ENCODE measurements at regions not wholly inside any gene's neighbourhood (a gene's known extent, or its start where the extent isn't known, plus 50 kb on each side); places are given as distances from the start of the nearest gene placed in this dataset.
"Not testable (repeated sequence)": the region's sequence is repeated elsewhere in the genome, so short reads cannot be mapped to it uniquely, and the experiment has no call there.

DNA sequence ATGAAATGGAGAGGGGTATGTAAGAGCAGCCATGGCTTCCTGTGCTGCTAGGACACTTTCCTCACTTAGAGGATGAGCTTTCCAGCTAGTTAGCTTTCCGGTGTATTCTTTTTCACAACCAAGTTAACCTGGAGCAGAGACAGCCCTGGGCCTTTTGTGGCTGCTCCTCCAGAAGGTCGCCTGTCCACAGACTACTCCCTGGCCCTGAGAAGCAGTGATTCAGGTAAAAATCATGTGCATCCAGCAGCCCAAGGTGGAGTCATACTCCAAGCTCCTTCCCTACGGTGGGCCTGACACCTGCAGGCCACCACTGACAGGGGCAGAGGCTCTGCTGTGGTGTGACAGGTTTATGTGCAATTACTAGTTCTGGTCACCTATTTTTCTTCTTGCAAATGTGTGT, 187.2 kb downstream of the ANKRD30B start:
- H3K27ac ChIP-seq (ENCODE audit: low read depth, low read length): no peak overlapping the region
- no peak overlapping the region for H3K9ac ChIP-seq (ENCODE audit: low read length)
- H3K36me3 ChIP-seq (ENCODE audit: control insufficient read depth, insufficient read depth, low read length): no peaks in the 10 kb centered on the region
- no peaks in the 10 kb centered on the region; the same call in 1 of the 2 replicates for H3K4me1 ChIP-seq (ENCODE audit: control insufficient read depth, insufficient read depth, low read length)
- H3K27me3 ChIP-seq (ENCODE audit: control insufficient read depth, insufficient read depth, low read length): no peaks in the 10 kb centered on the region
- H3K4me3 ChIP-seq (ENCODE audit: low read depth, low read length): no peak overlapping the region
- H3K9me3 ChIP-seq (ENCODE audit: control insufficient read depth, insufficient read depth, low read depth, low read length): peaks cover 75% of the 10 kb centered on the region; the same call in 1 of the 2 replicates

DNA sequence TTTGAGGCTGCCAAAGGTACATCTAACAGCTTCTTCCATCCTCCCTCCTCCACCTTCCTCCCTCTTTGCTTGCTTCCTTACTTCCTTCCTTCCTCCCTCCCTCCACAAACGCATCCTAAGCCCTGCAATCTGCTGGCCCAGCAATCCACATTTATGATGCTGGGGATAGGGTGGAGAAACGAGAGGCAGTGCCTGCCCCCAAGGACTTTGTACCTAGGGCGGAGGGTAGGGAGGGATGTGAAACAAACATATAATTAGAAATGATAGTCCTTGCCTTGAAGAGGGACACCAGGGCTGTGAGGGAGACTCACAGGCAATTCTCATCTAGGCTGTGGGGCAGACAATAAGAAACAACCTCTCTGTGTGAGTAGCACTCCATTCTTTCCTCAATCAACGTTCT, 188.3 kb downstream of the ANKRD30B start:
- Histone ChIP-seq H3K9ac (ENCODE audit: low read length) (no peak overlapping the region), H3K4me3 (ENCODE audit: low read depth, low read length) (no peak overlapping the region), H3K4me1 (ENCODE audit: control insufficient read depth, insufficient read depth, low read length) (no peaks in the 10 kb centered on the region; the same call in 1 of the 2 replicates), H3K27me3 (ENCODE audit: control insufficient read depth, insufficient read depth, low read length) (no peaks in the 10 kb centered on the region), H3K27ac (ENCODE audit: low read depth, low read length) (no peak overlapping the region), H3K9me3 (ENCODE audit: control insufficient read depth, insufficient read depth, low read depth, low read length) (peaks cover 69% of the 10 kb centered on the region; the same call in 1 of the 2 replicates), H3K36me3 (ENCODE audit: control insufficient read depth, insufficient read depth, low read length) (no peaks in the 10 kb centered on the region)

DNA sequence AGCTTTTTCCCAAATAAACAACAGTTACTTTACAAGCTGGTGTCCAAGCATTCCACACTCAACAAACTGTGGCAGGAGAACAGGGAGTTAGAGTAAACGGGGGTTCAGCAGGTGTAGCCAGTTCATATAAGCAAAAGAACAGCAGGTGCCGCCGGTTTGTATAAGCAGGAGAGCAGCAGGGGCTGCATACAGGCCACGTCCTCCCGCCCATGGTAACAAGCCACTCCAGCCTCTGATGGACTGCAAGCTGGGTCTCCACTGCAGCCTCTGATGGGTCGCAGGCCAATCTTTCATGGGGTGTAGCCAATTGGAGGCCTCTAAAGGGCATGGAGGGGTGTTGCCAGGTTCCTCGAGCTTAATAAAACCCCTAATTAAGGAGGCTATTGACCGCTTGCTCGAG, 189.3 kb downstream of the ANKRD30B start:
- Histone ChIP-seq H3K36me3 (ENCODE audit: control insufficient read depth, insufficient read depth, low read length) (no peaks in the 10 kb centered on the region), H3K27me3 (ENCODE audit: control insufficient read depth, insufficient read depth, low read length) (no peaks in the 10 kb centered on the region), H3K27ac (ENCODE audit: low read depth, low read length) (no peak overlapping the region), H3K4me3 (ENCODE audit: low read depth, low read length) (no peak overlapping the region), H3K9ac (ENCODE audit: low read length) (no peak overlapping the region), H3K9me3 (ENCODE audit: control insufficient read depth, insufficient read depth, low read depth, low read length) (peaks cover 72% of the 10 kb centered on the region; the same call in 1 of the 2 replicates), H3K4me1 (ENCODE audit: control insufficient read depth, insufficient read depth, low read length) (no peaks in the 10 kb centered on the region; the same call in 1 of the 2 replicates)

DNA sequence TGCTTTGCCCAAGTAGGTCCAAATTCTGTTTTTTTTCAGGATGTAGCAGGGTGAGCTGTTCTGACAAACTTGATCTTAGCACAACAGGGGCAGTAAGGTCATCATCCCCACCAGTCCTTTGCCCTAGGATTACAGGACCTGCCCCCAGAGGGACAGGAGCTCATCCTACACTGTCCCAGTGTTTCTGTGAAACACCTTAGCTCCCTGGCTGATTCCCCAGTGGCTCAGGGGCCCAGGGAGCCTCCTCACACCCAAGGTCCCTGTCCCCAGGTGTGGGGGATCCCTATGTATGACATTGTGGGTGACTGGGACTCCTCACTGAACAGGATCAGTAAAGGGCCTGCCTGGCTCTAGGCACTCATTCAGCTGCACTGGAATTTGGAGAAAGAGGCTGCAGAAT, 191.2 kb downstream of the ANKRD30B start:
- H3K27ac ChIP-seq (ENCODE audit: low read depth, low read length): no peak overlapping the region
- no peaks in the 10 kb centered on the region for H3K27me3 ChIP-seq (ENCODE audit: control insufficient read depth, insufficient read depth, low read length)
- no peak overlapping the region for H3K4me3 ChIP-seq (ENCODE audit: low read depth, low read length)
- H3K9me3 ChIP-seq (ENCODE audit: control insufficient read depth, insufficient read depth, low read depth, low read length): peaks cover 67% of the 10 kb centered on the region; the same call in 1 of the 2 replicates
- no peaks in the 10 kb centered on the region for H3K4me1 ChIP-seq (ENCODE audit: control insufficient read depth, insufficient read depth, low read length)
- H3K36me3 ChIP-seq (ENCODE audit: control insufficient read depth, insufficient read depth, low read length): no peaks in the 10 kb centered on the region
- no peak overlapping the region for H3K9ac ChIP-seq (ENCODE audit: low read length)

DNA sequence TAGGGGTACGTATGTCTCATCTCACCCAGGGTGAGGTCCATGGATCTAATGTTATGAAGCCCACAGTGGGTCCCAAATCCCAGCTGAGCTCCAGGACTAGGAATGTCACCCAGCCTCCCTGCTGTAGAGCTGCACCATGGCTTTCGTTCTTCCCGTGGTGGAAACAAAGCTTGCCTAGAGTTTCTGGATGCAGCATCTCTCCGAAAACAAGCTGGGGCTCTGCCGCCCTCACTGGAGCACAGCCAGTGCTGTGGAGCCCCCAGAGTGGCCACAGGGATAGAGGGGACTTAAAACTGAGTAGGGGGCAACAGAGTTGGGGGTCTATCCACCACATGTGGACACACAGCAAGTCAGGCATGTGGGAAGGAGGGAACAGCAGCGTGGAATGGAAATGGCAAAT, 192.1 kb downstream of the ANKRD30B start:
- H3K27me3 ChIP-seq (ENCODE audit: control insufficient read depth, insufficient read depth, low read length); H3K4me1 ChIP-seq (ENCODE audit: control insufficient read depth, insufficient read depth, low read length); H3K27ac ChIP-seq (ENCODE audit: low read depth, low read length); H3K9ac ChIP-seq (ENCODE audit: low read length); H3K36me3 ChIP-seq (ENCODE audit: control insufficient read depth, insufficient read depth, low read length); H3K4me3 ChIP-seq (ENCODE audit: low read depth, low read length): not testable (repeated sequence)
- peaks cover 62% of the 10 kb centered on the region; the same call in 1 of the 2 replicates for H3K9me3 ChIP-seq (ENCODE audit: control insufficient read depth, insufficient read depth, low read depth, low read length)

DNA sequence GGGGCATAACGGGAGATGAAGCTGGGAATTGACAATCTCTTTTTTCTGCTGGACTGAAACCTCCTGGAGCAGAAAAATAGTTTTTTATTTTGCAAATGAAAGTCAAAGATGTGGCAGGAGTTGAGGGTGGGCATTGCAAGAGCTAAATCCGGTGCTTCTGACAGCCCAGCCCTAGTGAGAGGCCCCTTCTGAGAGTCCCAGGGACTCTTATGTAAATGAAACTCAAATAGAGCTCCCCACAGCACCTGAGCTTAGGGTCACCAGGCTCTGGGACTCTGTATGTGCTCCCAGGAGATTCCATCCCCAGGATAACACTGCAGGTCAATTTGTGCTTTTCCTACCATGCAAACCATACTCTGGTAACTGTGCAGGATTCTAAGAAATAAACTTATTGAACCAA, 192.8 kb downstream of the ANKRD30B start:
- H3K27ac ChIP-seq (ENCODE audit: low read depth, low read length): no peak overlapping the region
- peaks cover 58% of the 10 kb centered on the region; the same call in 1 of the 2 replicates for H3K9me3 ChIP-seq (ENCODE audit: control insufficient read depth, insufficient read depth, low read depth, low read length)
- no peak overlapping the region for H3K9ac ChIP-seq (ENCODE audit: low read length)
- H3K4me3 ChIP-seq (ENCODE audit: low read depth, low read length): no peak overlapping the region
- no peaks in the 10 kb centered on the region for H3K27me3 ChIP-seq (ENCODE audit: control insufficient read depth, insufficient read depth, low read length)
- no peaks in the 10 kb centered on the region for H3K4me1 ChIP-seq (ENCODE audit: control insufficient read depth, insufficient read depth, low read length)
- no peaks in the 10 kb centered on the region for H3K36me3 ChIP-seq (ENCODE audit: control insufficient read depth, insufficient read depth, low read length)

DNA sequence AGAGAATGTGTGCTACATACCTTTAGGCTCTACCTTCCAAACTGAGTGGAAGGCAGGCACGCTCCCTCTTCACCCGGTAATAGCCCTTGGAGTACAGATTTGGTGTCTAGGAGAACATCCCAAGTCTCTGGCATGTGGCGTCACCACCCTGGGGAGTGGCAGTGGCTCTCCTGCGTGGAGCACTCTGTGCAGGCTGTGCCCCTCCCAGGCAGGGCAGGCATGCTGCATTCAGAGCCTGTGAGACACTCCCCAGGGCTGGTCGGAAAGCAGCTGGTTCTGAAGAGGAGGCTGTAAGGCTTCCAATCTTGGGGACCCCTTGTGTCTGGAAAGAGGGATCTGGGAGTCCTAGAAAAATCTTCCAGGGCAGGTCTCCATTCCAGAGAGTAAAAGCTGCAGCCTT, 193.3 kb downstream of the ANKRD30B start:
- H3K36me3 ChIP-seq (ENCODE audit: control insufficient read depth, insufficient read depth, low read length): no peaks in the 10 kb centered on the region
- no peak overlapping the region for H3K4me3 ChIP-seq (ENCODE audit: low read depth, low read length)
- H3K9me3 ChIP-seq (ENCODE audit: control insufficient read depth, insufficient read depth, low read depth, low read length): peaks cover 55% of the 10 kb centered on the region; the same call in 1 of the 2 replicates
- H3K27ac ChIP-seq (ENCODE audit: low read depth, low read length): no peak overlapping the region
- no peaks in the 10 kb centered on the region for H3K27me3 ChIP-seq (ENCODE audit: control insufficient read depth, insufficient read depth, low read length)
- H3K4me1 ChIP-seq (ENCODE audit: control insufficient read depth, insufficient read depth, low read length): no peaks in the 10 kb centered on the region
- H3K9ac ChIP-seq (ENCODE audit: low read length): no peak overlapping the region

DNA sequence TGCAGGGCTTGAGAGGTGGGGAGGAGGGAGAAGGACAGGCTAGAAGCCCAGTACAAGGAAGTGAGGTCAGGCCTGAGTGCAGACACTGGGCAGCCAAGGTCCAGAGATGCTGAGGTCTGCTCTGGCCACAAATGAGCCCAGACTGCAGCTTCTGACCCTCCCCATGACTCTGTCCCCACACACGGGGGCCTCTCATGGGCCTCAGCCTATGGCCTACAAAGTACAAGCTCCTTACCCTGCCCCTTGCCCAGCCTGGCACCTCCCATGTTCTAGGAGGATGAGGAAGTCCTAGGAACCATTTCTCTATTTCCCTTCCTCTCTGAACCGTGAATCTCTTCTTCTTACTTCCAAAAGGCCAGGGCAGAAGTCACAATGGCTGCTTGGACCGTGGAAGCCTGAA, 193.8 kb downstream of the ANKRD30B start:
- Histone ChIP-seq H3K27ac (ENCODE audit: low read depth, low read length) (no peak overlapping the region), H3K4me1 (ENCODE audit: control insufficient read depth, insufficient read depth, low read length) (no peaks in the 10 kb centered on the region), H3K36me3 (ENCODE audit: control insufficient read depth, insufficient read depth, low read length) (no peaks in the 10 kb centered on the region), H3K9ac (ENCODE audit: low read length) (no peak overlapping the region), H3K27me3 (ENCODE audit: control insufficient read depth, insufficient read depth, low read length) (no peaks in the 10 kb centered on the region), H3K9me3 (ENCODE audit: control insufficient read depth, insufficient read depth, low read depth, low read length) (peaks cover 51% of the 10 kb centered on the region; the same call in 1 of the 2 replicates), H3K4me3 (ENCODE audit: low read depth, low read length) (no peak overlapping the region)

DNA sequence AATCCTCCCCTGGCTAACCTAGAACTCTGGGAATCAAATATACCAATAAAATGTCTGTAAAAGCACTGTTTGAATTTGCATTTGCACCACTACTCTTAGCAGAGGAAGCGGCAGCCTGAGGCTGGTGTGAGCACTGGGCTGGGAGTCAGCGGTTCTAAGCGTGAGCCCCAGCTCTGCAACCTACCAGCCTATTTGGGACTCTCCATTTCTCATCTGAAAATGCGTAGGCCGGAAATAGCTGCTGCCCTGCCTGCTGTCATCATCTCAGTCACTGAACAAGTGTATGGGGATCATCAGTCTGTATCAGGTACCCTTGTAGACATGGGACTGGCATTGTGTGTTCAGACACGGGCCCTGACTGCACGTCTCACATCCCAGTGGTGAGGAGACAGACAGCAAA, 194.3 kb downstream of the ANKRD30B start:
- Histone ChIP-seq H3K36me3 (ENCODE audit: control insufficient read depth, insufficient read depth, low read length) (no peaks in the 10 kb centered on the region), H3K27ac (ENCODE audit: low read depth, low read length) (no peak overlapping the region), H3K27me3 (ENCODE audit: control insufficient read depth, insufficient read depth, low read length) (no peaks in the 10 kb centered on the region), H3K4me3 (ENCODE audit: low read depth, low read length) (no peak overlapping the region), H3K4me1 (ENCODE audit: control insufficient read depth, insufficient read depth, low read length) (no peaks in the 10 kb centered on the region), H3K9ac (ENCODE audit: low read length) (no peak overlapping the region), H3K9me3 (ENCODE audit: control insufficient read depth, insufficient read depth, low read depth, low read length) (peaks cover 46% of the 10 kb centered on the region; the same call in 1 of the 2 replicates)

DNA sequence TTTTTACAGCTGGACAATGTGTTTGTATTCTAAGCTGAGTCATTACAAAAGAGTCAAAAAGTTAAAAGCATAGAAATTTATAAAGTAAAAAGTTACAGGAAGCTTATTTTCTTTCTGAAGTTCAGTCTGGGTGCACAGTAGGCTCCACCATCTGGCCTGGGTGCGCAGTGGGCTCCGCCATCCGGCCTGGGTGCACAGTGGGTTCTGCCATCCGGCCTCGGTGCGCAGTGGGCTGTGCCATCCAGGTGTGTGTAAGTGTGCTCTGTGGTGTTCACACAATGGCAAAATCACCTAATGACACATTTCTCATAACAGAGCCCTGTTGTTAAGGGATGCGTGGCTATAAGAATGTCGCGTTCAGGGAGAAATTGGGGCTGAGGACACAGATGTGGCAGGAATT, 195.5 kb downstream of the ANKRD30B start:
- H3K4me1 ChIP-seq (ENCODE audit: control insufficient read depth, insufficient read depth, low read length): no peaks in the 10 kb centered on the region
- no peak overlapping the region for H3K4me3 ChIP-seq (ENCODE audit: low read depth, low read length)
- no peak overlapping the region for H3K9ac ChIP-seq (ENCODE audit: low read length)
- no peaks in the 10 kb centered on the region; the same call in 1 of the 2 replicates for H3K27me3 ChIP-seq (ENCODE audit: control insufficient read depth, insufficient read depth, low read length)
- H3K36me3 ChIP-seq (ENCODE audit: control insufficient read depth, insufficient read depth, low read length): no peaks in the 10 kb centered on the region
- H3K9me3 ChIP-seq (ENCODE audit: control insufficient read depth, insufficient read depth, low read depth, low read length): peaks cover 49% of the 10 kb centered on the region; the same call in 1 of the 2 replicates
- H3K27ac ChIP-seq (ENCODE audit: low read depth, low read length): no peak overlapping the region

DNA sequence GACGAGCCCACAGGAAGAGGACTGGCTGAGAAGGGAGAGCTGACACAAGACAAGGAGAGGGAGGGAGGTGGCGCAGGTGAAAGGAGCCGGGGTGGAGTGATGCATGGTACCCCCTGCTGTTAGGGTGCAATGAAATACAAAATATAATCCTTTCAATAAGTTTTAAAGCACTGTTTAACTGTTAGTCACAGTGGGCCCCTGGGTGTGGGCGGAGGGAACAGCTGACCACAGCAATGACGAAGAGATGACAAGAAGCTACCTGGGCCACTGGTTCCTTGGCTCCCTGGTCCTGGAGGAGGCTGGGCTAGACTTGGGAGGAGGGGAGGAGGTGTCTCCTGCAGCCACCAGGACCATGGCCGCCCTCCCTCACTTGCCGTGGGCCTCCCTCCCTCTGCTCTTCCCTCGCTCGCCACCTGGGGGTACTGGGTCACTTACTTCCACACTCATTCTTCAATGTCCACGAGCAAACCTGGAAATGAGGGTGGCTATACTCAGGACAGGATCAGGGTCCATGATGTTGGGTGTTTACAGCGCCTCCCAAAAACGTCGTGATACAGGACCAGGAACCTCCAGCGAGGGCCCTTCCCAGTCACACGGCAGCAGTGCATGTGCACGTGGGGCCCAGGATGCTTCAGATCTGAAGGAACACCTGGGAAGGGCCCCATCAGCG, 196.1 kb downstream of the ANKRD30B start:
- Histone ChIP-seq H3K36me3 (ENCODE audit: control insufficient read depth, insufficient read depth, low read length) (no peaks in the 10 kb centered on the region), H3K9me3 (ENCODE audit: control insufficient read depth, insufficient read depth, low read depth, low read length) (peaks cover 43% of the 10 kb centered on the region; the same call in 1 of the 2 replicates), H3K4me3 (ENCODE audit: low read depth, low read length) (no peak overlapping the region), H3K27ac (ENCODE audit: low read depth, low read length) (no peak overlapping the region), H3K4me1 (ENCODE audit: control insufficient read depth, insufficient read depth, low read length) (no peaks in the 10 kb centered on the region), H3K27me3 (ENCODE audit: control insufficient read depth, insufficient read depth, low read length) (no peaks in the 10 kb centered on the region; the same call in 1 of the 2 replicates), H3K9ac (ENCODE audit: low read length) (no peak overlapping the region)
